ENCODE measurements at regions not wholly inside any gene's neighbourhood (a gene's known extent, or its start where the extent isn't known, plus 50 kb on each side); places are given as distances from the start of the nearest gene placed in this dataset.

GRCh38 chr4:158002173-158002572 lies 170.7 kb downstream of the GASK1B start:
- TF ChIP-seq CTCF (IDR thresholded peaks at IDR 0.05) (no peak), POLR2AphosphoS5 (IDR thresholded peaks at IDR 0.05) (no peak), POLR2A (IDR thresholded peaks at IDR 0.05) (no peak)
